HAP-1 (cell line): ENCODE measurements at regions not wholly inside any gene's neighbourhood (a gene's known extent, or its start where the extent isn't known, plus 50 kb on each side); places are given as distances from the start of the nearest gene placed in this dataset.

Experiments used
- DNase-seq, 2 experiments: peaks; one replicate each; pipeline ENCODE4 v3.0.0-alpha.2; 2016 to 2020; ENCODE audit warnings: low spot score in 2 of 2
- H3K27me3 ChIP-seq: fragments of 250-450 bp; sonication (Bioruptor Pico); 2 replicates; pipeline ENCODE4 v1.5.1; 2020; ENCODE audit warnings: low read depth, mild to moderate bottlenecking, moderate library complexity
- H3K36me3 ChIP-seq: fragments of 250-450 bp; sonication (Bioruptor Pico); replicated peaks from 2 replicates; pipeline ENCODE4 v1.5.1; 2020; ENCODE audit warnings: mild to moderate bottlenecking
- H3K4me1 ChIP-seq: fragments of 250-450 bp; sonication (Bioruptor Pico); 2 replicates; pipeline ENCODE4 v1.5.1; 2020; ENCODE audit warnings: mild to moderate bottlenecking
- H3K4me3 ChIP-seq: fragments of 250-450 bp; sonication (Bioruptor Pico); 2 replicates; pipeline ENCODE4 v1.5.1; 2020; ENCODE audit warnings: mild to moderate bottlenecking, moderate library complexity
- H3K9me3 ChIP-seq: fragments of 250-450 bp; sonication (Bioruptor Pico); 2 replicates; pipeline ENCODE4 v1.5.1; 2020; ENCODE audit warnings: mild to moderate bottlenecking, moderate library complexity
- in situ Hi-C: fragments of 300-500 bp; cut with MboI; formaldehyde crosslinking; loops from 3 replicates; pipeline ENCODE4 v1.14.3; 2020; ENCODE audit warnings: low sequenced_read_pairs, inconsistent platforms, mixed read lengths

DNA sequence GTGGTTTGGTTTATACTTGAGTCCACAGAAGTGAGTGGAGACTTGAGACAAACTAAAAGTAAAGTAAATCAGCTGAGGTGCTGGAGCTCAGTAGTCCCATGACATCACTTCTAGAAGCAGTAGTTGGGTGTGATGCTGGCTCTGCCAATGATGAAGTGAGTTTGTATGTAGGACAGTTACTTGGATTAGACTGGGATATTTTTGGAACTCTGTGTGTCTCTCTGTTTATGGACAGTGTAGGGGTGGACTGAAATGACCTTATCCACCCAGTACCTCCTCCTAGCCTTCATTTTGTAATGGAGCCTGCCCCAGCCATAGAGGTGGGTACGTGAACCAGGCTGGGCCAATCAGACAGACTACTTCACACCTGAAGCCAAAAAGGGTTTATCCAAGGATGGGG is 52.2 kb downstream of the POLR1D start:
- Histone ChIP-seq H3K4me3 (no peak overlapping the region), H3K27me3 (no peaks in the 10 kb centered on the region), H3K9me3 (no peaks in the 10 kb centered on the region), H3K4me1 (no peaks in the 10 kb centered on the region), H3K36me3 (no peaks in the 10 kb centered on the region)
- no peak for DNase-seq
- in situ Hi-C loops: no loop called here

GRCh38 chr13:27678306-27679040 is 56.8 kb downstream of the POLR1D start:
- H3K27me3 ChIP-seq: no peaks in the 10 kb centered on the region
- H3K9me3 ChIP-seq: no peaks in the 10 kb centered on the region
- H3K36me3 ChIP-seq: no peaks in the 10 kb centered on the region
- in situ Hi-C loops: no loop called here
- no peaks in the 10 kb centered on the region for H3K4me1 ChIP-seq
- no peak for DNase-seq
- no peak overlapping the region for H3K4me3 ChIP-seq

DNA sequence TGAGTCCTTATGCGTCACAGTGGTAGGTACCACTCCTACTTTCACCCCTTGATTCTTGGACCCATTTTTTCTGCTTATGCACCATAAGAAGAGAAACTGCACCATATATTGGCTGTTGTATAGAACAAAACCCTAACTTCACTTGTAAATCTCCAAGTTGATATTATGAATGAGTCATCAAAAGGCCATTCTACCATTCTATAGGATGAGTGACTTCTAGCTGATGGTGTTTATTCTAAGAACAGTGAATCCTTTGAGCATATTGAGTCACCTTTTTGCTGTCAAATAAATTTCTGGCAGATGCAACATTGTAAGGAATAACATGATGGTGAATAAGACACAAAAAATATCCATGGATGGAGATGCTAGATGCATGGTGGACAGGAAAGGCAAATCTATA is 57.7 kb downstream of the POLR1D start:
- Histone ChIP-seq H3K27me3 (no peaks in the 10 kb centered on the region), H3K4me1 (no peaks in the 10 kb centered on the region), H3K4me3 (no peak overlapping the region), H3K36me3 (no peaks in the 10 kb centered on the region), H3K9me3 (no peaks in the 10 kb centered on the region)
- no peak for DNase-seq
- in situ Hi-C loops: no loop called here

DNA sequence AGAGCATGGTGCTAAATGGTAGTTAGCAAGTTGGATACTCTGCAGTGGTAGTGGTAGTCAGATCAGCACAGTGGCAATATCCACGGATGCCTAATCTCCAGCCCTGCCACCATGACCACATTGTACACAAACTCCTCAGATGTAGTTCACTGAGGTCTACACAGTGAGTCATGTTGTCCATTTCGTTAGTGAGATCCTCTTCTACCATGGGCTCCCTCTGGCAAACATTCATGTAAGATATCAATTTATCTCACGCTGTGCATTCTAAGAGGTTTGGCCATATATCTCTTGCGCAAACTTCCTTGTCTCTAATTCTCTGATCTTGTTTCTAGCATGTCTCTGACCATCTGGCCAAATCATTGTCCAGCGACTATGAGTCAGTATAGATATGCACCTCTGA is 58.2 kb downstream of the POLR1D start:
- in situ Hi-C loops: no loop called here
- Histone ChIP-seq H3K36me3 (no peaks in the 10 kb centered on the region), H3K4me1 (no peaks in the 10 kb centered on the region), H3K4me3 (no peak overlapping the region), H3K9me3 (no peaks in the 10 kb centered on the region), H3K27me3 (no peaks in the 10 kb centered on the region)
- DNase-seq: no peak

- H3K4me1 ChIP-seq: no peaks in the 10 kb centered on the region
- H3K27me3 ChIP-seq: no peaks in the 10 kb centered on the region
- in situ Hi-C loops: no loop called here
- no peaks in the 10 kb centered on the region for H3K9me3 ChIP-seq
- no peak for DNase-seq
- no peak overlapping the region for H3K4me3 ChIP-seq
- H3K36me3 ChIP-seq: no peaks in the 10 kb centered on the region
Measured at GRCh38 chr13:27680465-27680864, 58.8 kb downstream of the POLR1D start.

DNA sequence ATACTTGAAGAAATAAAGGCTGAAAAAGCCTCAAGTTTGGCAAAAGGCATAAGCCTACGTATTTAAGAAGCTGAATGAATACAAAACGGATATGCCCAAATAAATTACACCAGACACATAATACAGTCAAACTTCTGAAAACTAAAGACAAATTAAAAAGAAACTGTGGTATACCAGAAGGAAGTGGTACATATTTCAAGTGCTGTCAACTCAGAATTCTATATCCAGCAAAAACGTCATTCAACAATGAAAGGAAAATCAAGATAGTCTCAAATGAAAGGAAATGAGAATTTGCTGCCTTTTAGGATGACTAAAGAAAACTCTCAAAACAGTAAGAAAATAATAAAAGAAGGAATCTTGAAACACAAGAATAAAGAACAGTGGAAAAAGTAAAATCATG is 69.5 kb downstream of the POLR1D start:
- no peak for DNase-seq
- in situ Hi-C loops: no loop called here
- Histone ChIP-seq H3K4me1 (no peaks in the 10 kb centered on the region), H3K4me3 (no peak overlapping the region), H3K36me3 (no peaks in the 10 kb centered on the region), H3K9me3 (no peaks in the 10 kb centered on the region; the same call in 1 of the 2 replicates), H3K27me3 (no peaks in the 10 kb centered on the region; the same call in 1 of the 2 replicates)

- no peaks in the 10 kb centered on the region for H3K36me3 ChIP-seq
Measured at GRCh38 chr13:27696731-27697130, 75.0 kb downstream of the POLR1D start.

DNA sequence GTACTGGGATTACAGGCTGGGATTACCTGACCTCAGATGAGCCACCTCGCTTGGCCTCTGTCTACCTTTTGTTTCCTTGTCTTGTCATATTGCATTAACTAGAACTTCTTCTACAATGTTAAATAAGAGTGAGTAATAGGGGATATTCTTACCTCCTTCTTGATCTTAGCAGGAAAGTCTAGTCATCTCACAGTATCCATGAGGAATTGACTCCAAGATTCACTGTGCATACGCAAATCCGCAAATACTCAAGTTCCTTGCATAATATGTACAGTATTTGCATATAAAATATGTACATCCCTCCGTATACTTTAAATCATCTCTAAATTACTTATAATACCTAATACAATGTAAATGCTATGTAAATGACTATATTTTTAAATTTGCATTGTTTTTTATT is 78.3 kb downstream of the POLR1D start:
- in situ Hi-C loops: no loop called here

More at GRCh38 chr13:27696731-27697130, 75.0 kb downstream of the POLR1D start:
- H3K9me3 ChIP-seq: no peaks in the 10 kb centered on the region
- no peak for DNase-seq
- H3K4me1 ChIP-seq: no peaks in the 10 kb centered on the region
- no peak overlapping the region for H3K4me3 ChIP-seq
- no peaks in the 10 kb centered on the region for H3K27me3 ChIP-seq
- in situ Hi-C loops: no loop called here

GRCh38 chr13:27704681-27705080 is 83.0 kb downstream of the POLR1D start:
- no peaks in the 10 kb centered on the region for H3K36me3 ChIP-seq
- no peak overlapping the region for H3K4me3 ChIP-seq
- no peak for DNase-seq

More for the DNA sequence above, 78.3 kb downstream of the POLR1D start:
- no peak for DNase-seq
- H3K36me3 ChIP-seq: no peaks in the 10 kb centered on the region
- no peaks in the 10 kb centered on the region for H3K9me3 ChIP-seq
- H3K27me3 ChIP-seq: no peaks in the 10 kb centered on the region
- no peaks in the 10 kb centered on the region for H3K4me1 ChIP-seq
- no peak overlapping the region for H3K4me3 ChIP-seq

GRCh38 chr13:27708325-27708724 is 84.0 kb upstream of the GSX1 start:
- in situ Hi-C loops: no loop called here

More at GRCh38 chr13:27704681-27705080, 83.0 kb downstream of the POLR1D start:
- Histone ChIP-seq H3K27me3 (no peaks in the 10 kb centered on the region), H3K4me1 (0 out of 2 replicates have a peak, but pooled peaks cover 2% of the 10 kb centered on the region), H3K9me3 (no peaks in the 10 kb centered on the region)
- in situ Hi-C loops: no loop called here

GRCh38 chr13:27709779-27710178 is 82.5 kb upstream of the GSX1 start:
- Histone ChIP-seq H3K36me3 (no peaks in the 10 kb centered on the region), H3K27me3 (no peaks in the 10 kb centered on the region), H3K4me1 (0 out of 2 replicates have a peak, but pooled peaks cover 2% of the 10 kb centered on the region), H3K4me3 (no peak overlapping the region), H3K9me3 (no peaks in the 10 kb centered on the region)
- in situ Hi-C loops: no loop called here
- DNase-seq: no peak

More at GRCh38 chr13:27708325-27708724, 84.0 kb upstream of the GSX1 start:
- DNase-seq: no peak
- no peaks in the 10 kb centered on the region for H3K36me3 ChIP-seq
- no peaks in the 10 kb centered on the region for H3K27me3 ChIP-seq
- H3K4me1 ChIP-seq: 0 out of 2 replicates have a peak, but pooled peaks cover 2% of the 10 kb centered on the region
- no peaks in the 10 kb centered on the region for H3K9me3 ChIP-seq
- no peak overlapping the region for H3K4me3 ChIP-seq

GRCh38 chr13:27712421-27712820 is 79.9 kb upstream of the GSX1 start:
- no peaks in the 10 kb centered on the region for H3K36me3 ChIP-seq
- H3K4me3 ChIP-seq: no peak overlapping the region
- H3K9me3 ChIP-seq: no peaks in the 10 kb centered on the region
- H3K27me3 ChIP-seq: 0 out of 2 replicates have a peak, but pooled peaks cover 1% of the 10 kb centered on the region
- DNase-seq: no peak
- 0 out of 2 replicates have a peak, but pooled peaks cover 2% of the 10 kb centered on the region for H3K4me1 ChIP-seq
- in situ Hi-C loops: no loop called here

DNA sequence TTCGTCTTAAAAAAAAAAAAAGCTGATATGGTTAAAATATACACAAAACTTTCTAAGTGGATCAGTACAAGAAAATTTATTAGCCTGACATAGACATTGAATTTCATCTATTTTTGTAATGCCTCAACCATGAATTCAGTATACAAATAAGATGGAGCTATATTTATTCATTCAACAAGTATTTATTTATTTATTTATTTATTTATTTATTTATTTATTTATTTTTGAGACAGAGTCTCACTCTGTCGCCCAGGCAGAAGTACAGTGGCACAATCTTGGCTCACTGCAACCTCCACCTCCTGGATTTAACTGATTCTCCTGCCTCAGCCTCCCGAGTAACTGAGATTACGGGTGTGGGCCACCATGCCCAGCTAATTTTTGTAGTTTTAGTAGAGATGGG is 78.5 kb upstream of the GSX1 start:
- Histone ChIP-seq H3K9me3 (no peaks in the 10 kb centered on the region), H3K4me1 (0 out of 2 replicates have a peak, but pooled peaks cover 2% of the 10 kb centered on the region), H3K27me3 (0 out of 2 replicates have a peak, but pooled peaks cover 2% of the 10 kb centered on the region), H3K36me3 (no peaks in the 10 kb centered on the region), H3K4me3 (no peak overlapping the region)
- in situ Hi-C loops: no loop called here
- DNase-seq: no peak

DNA sequence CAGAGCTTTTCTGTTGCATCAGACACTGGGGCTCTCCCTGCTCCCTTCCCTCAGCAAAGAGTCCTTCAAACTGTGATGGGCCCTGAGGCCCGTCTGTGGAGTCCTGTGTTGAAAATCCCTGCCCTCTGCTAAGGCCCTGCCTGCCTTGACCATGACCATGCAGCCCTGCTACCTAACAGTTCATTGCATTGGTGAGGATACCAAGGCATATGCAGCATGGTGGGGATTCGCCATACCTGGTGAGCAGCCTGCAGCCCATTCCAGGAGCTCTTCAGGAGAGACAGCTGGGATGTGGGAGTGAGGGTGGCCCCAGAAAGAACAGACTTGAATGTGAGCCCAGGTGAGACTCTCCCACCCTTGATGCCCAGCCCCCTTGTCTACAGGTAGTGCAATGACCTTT is 70.6 kb upstream of the GSX1 start:
- DNase-seq: no peak
- Histone ChIP-seq H3K4me3 (no peak overlapping the region), H3K9me3 (no peaks in the 10 kb centered on the region), H3K36me3 (no peaks in the 10 kb centered on the region), H3K27me3 (0 out of 2 replicates have a peak, but pooled peaks cover 2% of the 10 kb centered on the region), H3K4me1 (no peaks in the 10 kb centered on the region)
- in situ Hi-C loops: no loop called here
